Stimulated activated CD4-positive, alpha-beta T cell treated with anti-CD3 and anti-CD28 coated beads, Interleukin-4, amount 100 ng/mL, for 1 hour (primary cell): ENCODE measurements at regions not wholly inside any gene's neighbourhood (a gene's known extent, or its start where the extent isn't known, plus 50 kb on each side); places are given as distances from the start of the nearest gene placed in this dataset.

Experiments used
- DNase-seq: peaks from one replicate; pipeline ENCODE4 v3.0.0-alpha.2; 2020

DNA sequence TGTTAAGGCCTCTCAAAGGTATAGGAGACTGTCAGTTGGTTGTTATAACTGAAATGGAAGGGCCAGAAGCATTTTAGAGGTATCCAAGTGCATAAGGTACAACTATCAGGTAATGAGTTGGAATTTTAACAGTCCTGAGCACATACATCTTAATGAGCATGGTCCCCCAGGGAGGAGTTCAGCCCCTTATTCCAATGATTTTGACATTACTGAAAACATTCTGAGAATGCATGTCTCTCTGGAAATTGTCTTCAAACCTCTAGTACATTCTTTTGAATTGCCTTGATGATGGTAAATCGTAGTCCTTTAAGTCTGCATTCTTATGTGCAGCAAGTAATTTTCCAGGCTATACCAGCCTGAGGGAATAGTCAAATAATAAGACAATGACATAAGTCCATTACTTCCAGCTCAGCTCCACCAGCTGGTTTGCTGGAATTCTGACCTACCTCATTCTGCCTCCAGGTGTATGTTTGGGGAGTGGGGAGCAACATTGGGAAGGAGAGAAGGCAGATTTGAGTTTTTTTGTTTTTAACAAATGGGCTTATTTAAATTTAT is 239.2 kb downstream of the MSRB3 start:
- DNase-seq, result no peak

DNA sequence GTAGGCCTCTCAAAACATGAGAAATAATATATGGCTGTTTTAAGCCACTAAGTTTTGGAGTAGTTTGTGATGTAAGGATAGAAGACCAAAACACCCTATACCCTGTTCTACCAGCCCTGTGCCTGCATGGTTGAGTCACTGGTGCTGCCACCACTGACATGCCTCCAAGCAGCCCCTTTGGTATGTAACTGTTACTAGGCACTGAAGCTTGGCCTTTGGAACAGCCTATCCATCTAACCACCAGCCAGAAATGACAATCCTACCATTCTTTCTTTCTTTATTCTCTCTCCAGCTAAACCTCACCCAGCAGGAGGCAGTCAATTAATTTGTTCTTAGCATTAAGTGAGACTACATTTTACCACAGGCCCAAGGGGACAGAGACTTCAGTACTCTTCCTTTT is 240.3 kb downstream of the MSRB3 start:
- no peak for DNase-seq

DNA sequence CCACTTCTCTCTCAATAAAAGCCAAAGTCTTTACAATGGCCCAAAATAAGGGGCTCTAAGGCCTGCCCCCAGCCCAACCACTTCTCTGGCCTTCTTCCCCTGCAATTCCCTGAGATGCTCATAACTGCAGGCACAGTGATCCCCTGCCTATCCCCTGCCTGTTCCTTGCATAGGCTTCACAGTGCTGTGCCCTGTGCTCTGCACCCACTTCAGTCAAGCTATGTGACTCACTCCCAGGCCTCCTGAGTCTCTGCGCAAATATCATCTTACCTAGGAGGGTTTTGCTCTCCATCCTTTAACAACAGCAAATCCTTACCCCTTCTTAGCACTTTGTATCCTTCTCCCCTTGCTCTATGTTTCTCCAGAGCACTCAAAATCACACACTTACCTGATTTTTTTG is 242.2 kb downstream of the MSRB3 start:
- no peak for DNase-seq

DNA sequence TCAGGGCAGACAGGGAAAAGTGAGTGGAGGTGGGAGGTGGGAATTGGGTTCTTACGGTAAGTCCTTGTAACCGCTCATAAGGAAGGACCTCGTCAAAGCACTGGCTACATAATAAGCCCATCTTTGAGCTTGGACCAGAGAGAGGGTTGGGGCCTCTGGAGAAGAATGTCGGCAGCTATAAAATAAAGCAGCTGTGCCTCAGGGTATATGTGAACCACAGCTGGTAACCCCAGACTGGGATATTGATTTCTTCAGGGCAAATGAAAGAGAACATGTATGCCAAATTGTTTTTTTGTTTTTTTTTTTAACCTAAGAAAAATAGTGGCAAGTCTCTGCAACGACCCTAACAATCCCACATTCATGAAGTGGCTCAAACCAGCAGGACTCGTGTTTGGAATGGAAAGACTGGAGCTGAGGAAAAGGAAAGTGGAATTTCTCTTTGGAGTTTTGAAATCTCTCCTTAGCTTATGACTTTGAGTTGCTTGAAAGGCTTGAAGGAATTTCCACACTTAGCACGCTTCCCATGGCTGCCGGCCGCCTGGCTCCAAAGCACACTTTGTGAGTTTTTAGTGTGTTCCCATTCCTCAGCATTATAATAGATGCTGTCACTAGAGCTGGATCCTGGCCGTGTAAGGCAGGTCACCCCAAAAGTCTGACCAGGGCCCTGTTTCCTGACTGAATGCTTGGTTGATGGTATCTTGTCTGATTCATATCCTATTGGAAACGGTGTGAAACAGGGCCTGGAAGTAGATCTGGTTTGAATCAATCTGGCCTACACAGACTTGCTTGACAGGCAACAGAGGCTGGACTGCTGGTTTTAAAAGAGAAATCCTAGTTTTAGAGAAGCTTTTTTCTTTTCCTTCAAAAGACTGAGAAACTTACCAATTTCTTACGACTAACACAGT is 244.7 kb downstream of the MSRB3 start:
- no peak for DNase-seq

DNA sequence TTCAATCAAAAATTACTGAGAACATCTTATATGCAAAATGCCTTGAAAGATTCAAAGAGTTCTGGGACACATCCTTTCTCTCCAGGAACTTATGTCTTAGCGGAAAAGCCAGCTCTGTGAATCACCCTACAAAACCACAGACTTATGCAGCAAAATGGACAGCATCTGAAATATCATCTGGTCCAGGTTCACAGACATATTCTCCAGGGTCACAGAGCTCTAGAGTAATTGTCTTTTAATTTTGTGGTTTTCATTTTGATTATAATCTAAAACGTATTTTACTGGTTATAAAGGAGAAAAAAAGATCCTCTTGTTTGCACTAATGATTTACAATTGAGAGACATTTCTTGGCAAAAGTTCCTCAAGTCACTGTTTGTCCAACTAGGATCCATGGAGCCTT is 246.2 kb downstream of the MSRB3 start:
- DNase-seq, result no peak

DNA sequence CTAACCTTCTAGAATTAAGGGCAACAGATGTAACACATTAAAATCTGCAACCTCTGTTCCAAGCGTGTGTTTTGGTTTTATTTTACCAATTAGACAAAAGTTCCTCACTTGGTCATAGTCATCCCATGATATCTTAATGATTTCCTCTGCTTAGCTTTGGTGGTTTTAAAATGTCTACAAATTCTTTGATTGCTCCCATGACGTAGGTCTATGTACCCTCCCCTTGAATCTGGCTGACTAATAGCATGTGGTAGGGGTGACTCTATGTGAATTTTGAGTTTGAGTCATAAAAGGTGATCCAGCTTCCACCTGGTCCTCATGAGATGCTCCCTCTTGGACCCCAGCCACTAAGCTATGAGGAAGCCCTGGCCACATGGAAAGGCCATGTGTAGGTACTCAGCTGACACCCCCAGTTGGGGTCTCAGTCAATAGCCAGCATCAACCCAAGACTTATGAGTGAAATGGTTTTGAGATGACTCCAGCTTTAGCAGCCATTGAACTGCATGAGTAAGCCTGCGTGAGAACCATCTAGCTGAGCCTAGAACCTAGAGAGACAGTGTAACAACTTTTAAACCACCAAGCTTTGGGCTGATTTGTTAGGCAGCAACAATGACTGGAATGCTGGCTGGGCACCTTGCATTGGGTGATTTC is 247.1 kb downstream of the MSRB3 start:
- no peak for DNase-seq

DNA sequence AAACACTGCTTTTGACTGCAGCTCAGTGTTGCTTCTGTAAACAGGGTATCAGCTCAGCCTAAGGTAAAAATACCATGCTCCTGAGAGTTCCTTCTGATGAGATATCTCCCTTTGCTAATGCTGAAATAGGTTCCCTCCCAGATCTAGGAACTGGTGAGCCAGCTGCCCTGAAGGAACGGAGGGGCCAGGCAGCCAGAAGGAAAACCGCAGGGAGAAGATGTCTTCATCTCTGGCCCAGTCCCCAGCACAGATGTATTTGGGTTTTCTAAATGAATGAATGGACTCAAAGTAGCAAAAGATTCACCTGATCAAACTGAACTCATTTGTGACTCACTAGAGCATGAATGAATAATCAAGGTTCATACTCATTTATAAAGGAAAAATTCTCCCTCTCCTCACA is 247.8 kb downstream of the MSRB3 start:
- no peak for DNase-seq

DNA sequence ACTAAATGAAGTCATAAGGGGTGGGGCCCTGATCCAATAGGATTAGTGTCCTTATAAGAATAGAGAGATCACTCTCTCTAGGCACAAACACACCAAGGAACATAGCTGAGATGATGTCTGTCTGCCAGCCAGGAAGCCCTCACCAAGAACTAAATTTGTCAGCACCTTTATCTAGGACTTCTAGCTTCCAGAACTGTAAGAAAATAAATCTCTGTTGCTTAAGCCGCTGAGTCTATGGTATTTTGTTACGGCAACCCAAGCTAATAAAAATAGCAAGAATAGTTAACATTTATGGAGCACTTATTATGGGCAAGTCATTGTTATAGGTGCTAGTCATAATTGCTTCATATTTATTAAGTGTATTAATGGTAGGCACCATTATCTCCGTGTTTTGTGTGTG is 249.6 kb downstream of the MSRB3 start:
- no peak for DNase-seq

DNA sequence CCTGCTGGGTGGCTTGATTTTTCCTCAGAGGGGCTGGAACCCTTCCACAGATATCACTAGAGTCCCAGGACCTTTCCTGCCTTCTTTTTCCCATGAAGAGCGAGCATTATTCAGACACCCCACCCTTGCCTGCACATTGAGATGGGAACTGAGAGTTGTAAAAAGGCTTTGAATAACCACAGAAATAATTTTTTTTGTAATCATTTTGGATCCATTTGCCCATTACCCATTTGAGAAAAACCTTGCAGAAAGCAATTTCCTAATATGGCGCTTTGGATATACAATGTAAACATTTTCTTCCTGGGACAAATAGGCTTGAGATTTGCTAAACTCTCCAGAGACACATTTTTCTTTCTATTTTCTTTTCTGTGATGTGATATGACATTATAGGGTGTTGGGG is 250.6 kb downstream of the MSRB3 start:
- DNase-seq, result no peak

DNA sequence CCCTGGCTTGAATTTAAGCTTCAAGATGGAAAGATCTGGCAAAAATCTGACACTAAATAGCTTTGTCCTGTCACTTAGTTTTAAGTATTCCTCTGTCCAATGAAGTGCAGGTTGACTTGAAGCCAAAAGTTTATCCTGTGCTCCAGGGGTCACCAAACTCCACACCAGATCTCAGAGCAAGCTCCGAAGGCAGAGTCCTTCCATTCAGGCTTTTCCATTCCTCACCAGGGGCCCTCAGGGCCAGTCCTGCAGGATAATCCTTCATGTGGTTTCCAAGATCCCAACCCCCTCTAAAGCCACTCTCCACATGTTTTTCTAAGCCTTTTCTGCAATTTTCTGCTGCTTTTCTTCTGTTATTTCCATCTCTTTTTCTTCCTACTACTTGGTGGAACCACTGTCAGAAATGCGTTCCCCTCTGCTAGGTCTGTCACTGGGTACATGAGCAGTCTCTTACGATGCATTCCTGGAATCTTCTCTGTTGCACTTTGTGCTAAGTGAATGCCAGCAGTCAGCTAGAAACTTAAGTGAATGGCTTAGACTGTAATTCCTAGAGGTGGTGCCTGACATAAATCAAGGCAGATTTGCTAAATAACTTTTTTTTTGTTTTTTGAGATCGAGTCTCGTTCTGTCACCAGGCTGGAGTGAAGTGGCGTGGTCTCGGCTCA is 251.4 kb downstream of the MSRB3 start:
- no peak for DNase-seq

DNA sequence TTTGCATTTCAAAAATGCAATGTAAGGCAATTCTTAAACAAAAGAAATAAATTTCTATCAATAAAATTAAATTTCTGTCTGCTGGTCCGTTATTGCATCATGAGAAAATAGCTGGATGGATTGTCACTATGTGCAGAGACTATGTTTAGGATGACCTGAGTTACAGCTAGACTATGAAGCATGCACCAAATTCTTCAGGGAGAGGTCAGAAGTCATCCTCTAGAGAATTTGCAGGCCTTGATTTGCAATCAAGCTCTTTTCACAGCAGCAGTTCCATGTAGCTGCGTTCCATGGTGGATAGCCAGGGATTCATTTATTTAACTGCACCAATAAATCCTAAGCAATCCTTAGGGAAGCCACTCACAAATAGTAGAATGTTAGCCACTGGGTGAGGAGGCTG is 253.7 kb downstream of the MSRB3 start:
- no peak for DNase-seq

DNA sequence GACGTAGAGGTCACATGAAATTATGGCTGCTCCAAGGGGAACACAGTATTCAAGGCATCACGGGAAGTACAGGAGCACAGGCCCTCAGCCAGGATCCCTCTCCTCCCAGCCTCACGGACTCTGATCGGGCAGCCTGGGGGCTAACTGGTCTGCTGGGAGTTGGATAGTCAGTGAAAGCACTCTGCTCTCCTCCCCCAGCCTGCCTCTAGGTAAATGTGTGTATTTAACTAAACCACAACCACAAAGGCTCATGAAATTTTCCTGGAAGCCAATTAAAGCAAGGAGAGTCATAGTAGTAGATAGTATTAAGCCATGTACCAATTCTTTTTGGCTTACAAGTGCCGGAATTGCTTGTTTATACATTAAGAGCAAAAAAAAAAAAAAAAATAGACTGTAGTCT is 254.3 kb downstream of the MSRB3 start:
- DNase-seq, result no peak

DNA sequence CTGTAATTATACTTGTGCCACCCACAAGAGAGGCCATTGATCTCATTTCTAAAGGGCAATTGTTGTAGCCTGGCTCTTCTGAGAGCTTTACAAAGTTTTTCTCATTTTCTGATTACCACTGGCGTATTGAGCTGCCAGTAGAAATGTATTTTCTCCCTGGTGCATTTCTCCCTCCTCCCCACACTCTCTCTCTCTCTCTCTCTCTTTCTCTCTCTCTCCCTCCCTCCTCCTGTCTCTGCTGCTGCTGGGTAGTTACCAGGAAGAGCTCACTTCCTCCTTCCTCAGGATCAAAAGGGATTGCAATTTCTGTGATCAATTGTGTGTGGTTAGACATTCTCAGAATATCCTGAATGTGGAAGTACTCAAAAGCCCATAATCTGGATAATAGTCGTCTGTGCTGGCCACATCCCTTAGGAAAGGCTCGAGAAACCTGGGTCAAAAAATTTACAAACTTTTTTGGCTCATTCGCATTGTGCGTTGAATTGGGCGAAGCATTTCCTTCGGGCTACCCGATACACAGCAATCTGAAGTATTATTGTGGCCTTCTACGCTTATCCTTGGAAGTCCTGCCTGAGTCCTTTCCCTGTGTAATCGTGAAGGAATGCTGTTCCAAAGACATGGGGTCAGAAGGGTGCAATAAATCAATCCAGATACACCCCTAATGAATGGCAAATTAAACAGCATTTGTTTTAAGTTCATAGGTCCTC is 254.8 kb downstream of the MSRB3 start:
- no peak for DNase-seq

DNA sequence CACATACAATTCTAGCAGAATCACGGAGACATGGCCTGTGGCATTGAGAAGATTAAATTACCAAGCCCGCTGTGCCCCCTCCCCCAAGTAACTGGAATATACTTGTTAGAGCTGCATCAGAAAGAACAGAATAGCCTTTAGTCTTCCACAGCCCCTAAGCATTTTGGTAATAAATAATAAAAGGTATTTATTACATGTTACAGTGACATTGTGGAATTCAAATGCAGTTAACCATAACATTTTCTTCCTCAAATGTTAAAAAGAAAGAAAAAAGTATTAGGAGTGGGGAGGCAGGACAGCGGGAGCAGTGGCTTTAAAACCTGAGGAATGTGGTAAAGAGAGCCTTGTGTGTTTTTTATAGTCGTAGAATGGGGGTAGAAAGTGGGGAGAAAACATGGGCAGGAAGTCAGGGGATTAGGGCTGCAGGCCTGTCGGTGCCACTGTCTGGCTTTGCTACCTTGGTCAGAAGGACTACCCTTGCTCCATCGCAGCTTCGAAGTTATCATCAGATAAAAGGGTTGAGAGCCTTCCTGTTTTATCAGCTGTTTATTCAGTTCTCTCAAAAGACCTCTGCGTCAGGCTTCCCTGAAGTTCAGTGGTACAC is 255.9 kb downstream of the MSRB3 start:
- DNase-seq, result no peak

DNA sequence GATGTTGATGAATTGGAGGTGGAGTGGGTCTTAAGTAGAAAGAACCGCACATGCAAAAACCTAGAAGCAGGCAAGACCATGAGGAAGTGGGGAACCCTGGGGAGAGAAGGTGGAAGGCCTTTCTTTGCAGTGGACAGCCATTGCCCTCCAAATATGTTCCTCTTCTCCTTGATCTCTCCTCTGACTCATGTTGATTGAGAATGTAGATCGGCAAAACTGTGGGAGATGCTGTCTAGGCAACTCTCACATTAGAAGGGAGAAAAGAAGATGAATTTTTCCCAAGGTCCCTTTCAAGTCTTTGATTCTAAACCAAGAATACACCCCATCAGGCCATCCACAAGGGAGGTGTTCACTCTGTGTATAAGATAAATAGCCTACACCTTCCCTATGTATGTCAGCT is 257.5 kb downstream of the MSRB3 start:
- no peak for DNase-seq

DNA sequence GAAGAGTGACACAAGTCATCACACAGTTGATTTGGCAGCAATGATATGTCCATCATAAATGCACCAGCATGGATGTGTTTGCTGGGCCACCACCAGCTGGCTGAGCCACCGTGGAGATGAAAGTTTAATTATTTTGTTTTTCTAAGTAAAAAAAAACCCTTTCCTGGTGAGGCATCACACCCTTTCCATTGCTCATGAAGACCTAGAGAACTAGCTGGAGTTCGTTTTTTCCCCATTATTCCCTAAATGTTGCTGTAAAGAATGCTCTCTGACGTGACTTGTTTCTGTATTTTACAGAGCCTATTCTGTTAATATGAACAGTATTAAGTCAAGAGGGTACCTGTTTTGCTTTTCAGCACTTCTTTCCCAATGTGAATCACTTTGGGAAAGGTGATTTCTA is 257.9 kb downstream of the MSRB3 start:
- DNase-seq, result no peak

DNA sequence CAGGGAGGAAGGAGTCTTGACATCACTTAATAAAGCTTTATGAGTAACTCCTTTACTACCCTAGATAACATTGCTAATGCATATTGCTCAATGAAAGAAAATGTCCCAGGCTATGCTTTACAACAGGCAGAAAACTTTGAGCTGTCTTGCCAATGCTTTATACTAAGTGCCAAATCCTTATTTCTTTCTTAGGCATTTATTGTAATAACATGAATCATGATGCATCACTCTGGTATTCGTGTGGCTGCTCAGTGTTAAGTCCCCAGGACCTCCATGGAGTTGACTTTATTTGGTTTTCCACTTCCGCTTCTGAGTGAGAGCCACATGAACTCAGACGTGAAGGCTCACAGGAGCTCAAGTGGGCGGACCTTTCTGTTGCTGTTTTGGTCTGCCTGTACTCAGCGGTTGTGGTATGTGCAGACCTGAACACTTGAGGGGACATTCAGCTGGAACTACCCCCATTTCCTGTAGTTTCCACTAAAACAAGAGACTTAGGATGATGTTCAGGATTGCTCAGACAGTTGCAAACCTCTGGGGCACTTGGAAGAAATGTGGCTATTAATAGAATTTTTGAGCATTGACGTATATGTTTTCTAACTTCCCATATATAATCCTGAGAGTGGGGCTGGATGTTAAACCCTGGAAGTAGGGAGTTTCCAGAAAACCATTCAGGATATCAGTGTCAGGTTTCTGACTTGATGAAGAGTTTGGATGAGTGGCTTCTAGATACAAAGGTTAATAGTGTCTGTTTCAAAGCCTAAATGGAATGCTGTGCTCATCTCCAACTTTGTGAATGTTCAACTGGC is 258.6 kb downstream of the MSRB3 start:
- no peak for DNase-seq

DNA sequence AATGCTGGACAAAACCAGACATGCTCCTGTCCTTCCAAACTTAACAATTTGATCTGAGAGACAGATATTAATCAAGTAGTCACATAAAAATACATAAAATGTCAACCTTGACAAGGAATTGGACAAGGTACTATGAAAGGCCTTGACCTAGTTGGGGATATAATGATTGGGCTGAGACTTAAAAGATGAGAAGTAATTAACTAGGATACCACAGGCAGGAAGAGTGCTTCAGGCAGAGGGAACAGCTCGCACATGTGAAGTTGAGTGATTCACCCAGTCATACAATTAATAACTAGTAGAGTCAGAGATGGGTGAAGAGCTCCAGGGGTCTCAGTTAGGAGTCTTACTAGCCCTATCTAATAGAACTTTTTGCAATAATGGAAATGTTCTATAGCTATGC is 259.5 kb downstream of the MSRB3 start:
- no peak for DNase-seq

DNA sequence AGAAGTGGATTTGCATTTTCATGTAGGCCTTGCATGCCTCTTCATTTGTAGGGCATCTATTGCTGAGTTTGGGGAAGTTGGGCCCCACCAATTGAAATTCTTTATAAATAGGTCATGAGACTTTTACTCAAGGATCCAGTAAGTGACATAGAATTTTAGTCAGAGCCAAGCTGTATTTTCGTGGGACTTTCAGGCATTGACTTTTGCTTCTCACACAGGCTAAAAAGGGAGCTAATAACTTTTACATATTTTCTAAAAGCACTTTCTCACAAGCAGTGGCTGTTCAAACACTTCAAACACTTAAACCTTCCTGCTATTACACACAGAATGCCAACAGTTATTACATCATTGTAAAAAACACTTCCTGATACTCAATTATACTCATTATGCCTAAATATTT is 260.5 kb downstream of the MSRB3 start:
- no peak for DNase-seq

DNA sequence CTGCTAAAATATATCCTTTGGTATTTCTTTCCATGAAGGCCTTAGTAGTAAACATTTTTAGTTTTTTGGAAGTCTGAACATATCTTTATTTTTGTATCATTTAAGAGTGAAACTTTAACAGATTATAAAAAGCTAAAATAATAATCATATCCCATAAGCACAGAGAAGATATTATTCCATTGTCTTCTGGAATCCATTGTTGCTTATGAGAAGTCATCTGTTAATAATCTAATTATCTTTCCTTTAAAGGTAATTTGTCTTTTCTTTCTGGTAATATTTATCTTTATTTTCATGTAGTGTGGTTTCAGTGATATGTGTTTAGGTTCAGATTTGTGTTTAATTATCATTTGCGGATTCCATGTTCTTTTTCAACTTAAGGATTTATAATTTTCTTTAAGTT is 261.7 kb downstream of the MSRB3 start:
- no peak for DNase-seq

DNA sequence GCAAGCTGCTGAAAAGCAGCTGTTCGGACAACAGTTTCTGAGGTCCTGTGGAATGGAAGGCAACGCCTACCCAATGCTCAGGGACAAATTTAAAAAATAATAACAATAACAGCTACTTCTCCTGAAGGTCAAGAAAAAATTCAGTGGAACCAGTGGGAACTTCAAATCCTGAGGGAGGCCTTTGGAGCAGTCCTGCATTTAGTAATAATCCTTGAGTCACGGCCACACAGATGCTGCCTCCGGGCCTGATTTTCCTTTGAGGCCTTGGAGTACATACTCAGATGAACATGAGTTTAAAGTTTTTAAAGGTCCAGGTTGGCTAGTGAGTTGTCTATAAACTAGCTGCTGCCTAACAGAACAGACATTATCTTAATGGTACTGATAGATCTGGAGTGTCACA is 268.0 kb downstream of the MSRB3 start:
- no peak for DNase-seq
